Stomach (tissue), 4 donors: ENCODE measurements at regions not wholly inside any gene's neighbourhood (a gene's known extent, or its start where the extent isn't known, plus 50 kb on each side); places are given as distances from the start of the nearest gene placed in this dataset.

Source experiments
- CTCF ChIP-seq, 7 experiments: fragments of 450-650 bp in 4 of 7; fragments of 200-600 bp in 3 of 7; sonication (generic) in 3 of 7; IDR thresholded peaks; one replicate each; pipeline ENCODE4 v1.5.1; 2016 to 2019; ENCODE audit warnings: antibody characterized with exemption in 7 of 7, control low read depth in 2 of 7, mild to moderate bottlenecking in 1 of 7
- EP300 ChIP-seq: sonication (generic); formaldehyde crosslinking; IDR thresholded peaks from one replicate; pipeline ENCODE4 v1.6.1; 2017; ENCODE audit warnings: antibody characterized with exemption
- POLR2A ChIP-seq, 4 donors: fragments of 450-650 bp; IDR thresholded peaks; one replicate each; pipeline ENCODE4 v1.6.1; 2016; ENCODE audit warnings: antibody characterized with exemption in 4 of 4, control low read depth in 2 of 4, mild to moderate bottlenecking in 1 of 4, moderate library complexity in 1 of 4

GRCh38 chr15:77538793-77539497 is 93.8 kb downstream of the LINGO1 start:
- TF ChIP-seq POLR2A (IDR thresholded peaks at IDR 0.05) (no peak), CTCF (IDR thresholded peaks at IDR 0.05) (no peak), EP300 (no peak)
